Fibroblast of skin of right quadriceps (primary cell): ENCODE measurements at regions not wholly inside any gene's neighbourhood (a gene's known extent, or its start where the extent isn't known, plus 50 kb on each side); places are given as distances from the start of the nearest gene placed in this dataset.
A peak's percentile ranks its signal among the peaks of the same experiment; 100 is the strongest.
"Not testable (repeated sequence)": the region's sequence is repeated elsewhere in the genome, so short reads cannot be mapped to it uniquely, and the experiment has no call there.

Experiments
- DNase-seq: peaks from one replicate; pipeline ENCODE4 v3.0.0-alpha.2; 2013

GRCh38 chr15:81686021-81686420 lies 312.0 kb upstream of the TMC3 start:
- no peak for DNase-seq

- DNase-seq: no peak
Measured at GRCh38 chr15:81685237-81685636, 311.2 kb upstream of the TMC3 start.

GRCh38 chr15:81680829-81681228 lies 306.8 kb upstream of the TMC3 start:
- no peak for DNase-seq

GRCh38 chr15:81666839-81667238 lies 292.8 kb upstream of the TMC3 start:
- DNase-seq: peak; percentile 1

GRCh38 chr15:81660976-81661375 lies 287.0 kb upstream of the TMC3 start:
- no peak for DNase-seq

GRCh38 chr15:81653259-81653658 lies 279.2 kb upstream of the TMC3 start:
- no peak for DNase-seq

- DNase-seq: no peak
Measured at GRCh38 chr15:81645470-81645869, 271.5 kb upstream of the TMC3 start.

- DNase-seq: peak; percentile 12
Measured at GRCh38 chr15:81643771-81644170, 269.8 kb upstream of the TMC3 start.

- DNase-seq: peak; percentile 88
Measured at GRCh38 chr15:81642451-81642990, 268.5 kb upstream of the TMC3 start.

- DNase-seq: not testable (repeated sequence)
Measured at GRCh38 chr15:81636064-81636463, 262.1 kb upstream of the TMC3 start.

GRCh38 chr15:81633889-81634288 lies 259.9 kb upstream of the TMC3 start:
- DNase-seq: no peak

- DNase-seq: no peak
Measured at GRCh38 chr15:81625896-81626295, 251.9 kb upstream of the TMC3 start.

GRCh38 chr15:81619002-81619401 lies 245.0 kb upstream of the TMC3 start:
- no peak for DNase-seq

GRCh38 chr15:81612631-81613030 lies 238.6 kb upstream of the TMC3 start:
- no peak for DNase-seq

GRCh38 chr15:81611679-81612078 lies 237.7 kb upstream of the TMC3 start:
- DNase-seq: no peak

- DNase-seq: no peak
Measured at GRCh38 chr15:81608309-81608829, 234.4 kb upstream of the TMC3 start.

- no peak for DNase-seq
Measured at GRCh38 chr15:81604713-81605112, 230.7 kb upstream of the TMC3 start.

GRCh38 chr15:81596159-81596865 lies 222.3 kb upstream of the TMC3 start:
- no peak for DNase-seq

GRCh38 chr15:81595752-81596151 lies 221.7 kb upstream of the TMC3 start:
- no peak for DNase-seq

GRCh38 chr15:81589671-81590070 lies 215.7 kb upstream of the TMC3 start:
- DNase-seq: no peak

- DNase-seq: peak; percentile 15
Measured at GRCh38 chr15:81575436-81576123, 201.6 kb upstream of the TMC3 start.

GRCh38 chr15:81573098-81573746 lies 199.2 kb upstream of the TMC3 start:
- DNase-seq: no peak

- no peak for DNase-seq
Measured at GRCh38 chr15:81572190-81572589, 198.2 kb upstream of the TMC3 start.
